ENCODE measurements at regions not wholly inside any gene's neighbourhood (a gene's known extent, or its start where the extent isn't known, plus 50 kb on each side); places are given as distances from the start of the nearest gene placed in this dataset.

GRCh38 chr1:232293361-232293760, 336.6 kb downstream of the SIPA1L2 start:
- Histone ChIP-seq H3K27ac (ENCODE audit: low read length) (no peak overlapping the region), H3K36me3 (ENCODE audit: control insufficient read depth, insufficient read depth, low read length) (no peaks in the 10 kb centered on the region), H3K9me3 (ENCODE audit: control insufficient read depth, insufficient read depth, low read depth, low read length) (no peaks in the 10 kb centered on the region), H3K4me3 (ENCODE audit: low read depth in 2 of 2, low read length in 2 of 2) (no peak overlapping the region), H3K27me3 (ENCODE audit: control insufficient read depth, insufficient read depth, low read length) (no peaks in the 10 kb centered on the region), H3K4me1 (ENCODE audit: control insufficient read depth, insufficient read depth, low read length) (no peaks in the 10 kb centered on the region)
- no TSS peak for BruUV-seq (replicated peaks)
- ChIA-PET CTCF (no interaction called here), POLR2A (no interaction called here)
- ATAC-seq (no peak), DNase-seq (ENCODE audit: low read depth, low spot score) (no peak)
- intact Hi-C loops (cut with micrococcal nuclease; ENCODE audit: unreplicated experiment), result no loop called here
- TF ChIP-seq TCF7L2 (IDR thresholded peaks at IDR 0.05; ENCODE audit: low read depth, low read length), result no peak
- TF ChIP-seq SIN3A (IDR thresholded peaks at IDR 0.05; ENCODE audit: borderline replicate concordance, insufficient read depth, low read depth, low read length), result no peak
- no peak for TF ChIP-seq REST (IDR thresholded peaks at IDR 0.05; ENCODE audit: insufficient read depth in 1 of 2, low read depth in 2 of 2, low read length in 1 of 2)
- TF ChIP-seq POLR2AphosphoS5 (IDR thresholded peaks at IDR 0.05; ENCODE audit: low read depth, low read length), result no peak
- TF ChIP-seq CTCF (IDR thresholded peaks at IDR 0.05), result no peak
- in situ Hi-C loops (cut with HindIII; ENCODE audit: low pct_unique_long_range_greater_than_20kb, low sequenced_read_pairs), result no loop called here

- DNase-seq (ENCODE audit: low read depth, low spot score) (no peak), ATAC-seq (no peak)
- Histone ChIP-seq H3K36me3 (ENCODE audit: control insufficient read depth, insufficient read depth, low read length) (no peaks in the 10 kb centered on the region), H3K9me3 (ENCODE audit: control insufficient read depth, insufficient read depth, low read depth, low read length) (no peaks in the 10 kb centered on the region), H3K4me1 (ENCODE audit: control insufficient read depth, insufficient read depth, low read length) (no peaks in the 10 kb centered on the region), H3K4me3 (ENCODE audit: low read depth in 2 of 2, low read length in 2 of 2) (no peak overlapping the region), H3K27ac (ENCODE audit: low read length) (no peak overlapping the region), H3K27me3 (ENCODE audit: control insufficient read depth, insufficient read depth, low read length) (no peaks in the 10 kb centered on the region)
- CTCF ChIA-PET, result no interaction called here
- intact Hi-C loops (cut with micrococcal nuclease; ENCODE audit: unreplicated experiment) (no loop called here), in situ Hi-C loops (cut with HindIII; ENCODE audit: low pct_unique_long_range_greater_than_20kb, low sequenced_read_pairs) (no loop called here)
- BruUV-seq (replicated peaks), result no TSS peak
- POLR2A ChIA-PET, result no interaction called here
- no peak for TF ChIP-seq POLR2AphosphoS5 (IDR thresholded peaks at IDR 0.05; ENCODE audit: low read depth, low read length)
- no peak for TF ChIP-seq SIN3A (IDR thresholded peaks at IDR 0.05; ENCODE audit: borderline replicate concordance, insufficient read depth, low read depth, low read length)
- TF ChIP-seq TCF7L2 (IDR thresholded peaks at IDR 0.05; ENCODE audit: low read depth, low read length), result no peak
- TF ChIP-seq CTCF (IDR thresholded peaks at IDR 0.05), result no peak
- no peak for TF ChIP-seq REST (IDR thresholded peaks at IDR 0.05; ENCODE audit: insufficient read depth in 1 of 2, low read depth in 2 of 2, low read length in 1 of 2)
Measured at GRCh38 chr1:232292818-232293217, 337.1 kb downstream of the SIPA1L2 start.
